GM21619 (cell line): ENCODE measurements at regions not wholly inside any gene's neighbourhood (a gene's known extent, or its start where the extent isn't known, plus 50 kb on each side); places are given as distances from the start of the nearest gene placed in this dataset.

Experiments
- ATAC-seq: cut with Tn5 transposase; IDR thresholded peaks from one replicate; pipeline ENCODE4 v1.9.1; 2021; ENCODE audit not compliant: unreplicated experiment

DNA sequence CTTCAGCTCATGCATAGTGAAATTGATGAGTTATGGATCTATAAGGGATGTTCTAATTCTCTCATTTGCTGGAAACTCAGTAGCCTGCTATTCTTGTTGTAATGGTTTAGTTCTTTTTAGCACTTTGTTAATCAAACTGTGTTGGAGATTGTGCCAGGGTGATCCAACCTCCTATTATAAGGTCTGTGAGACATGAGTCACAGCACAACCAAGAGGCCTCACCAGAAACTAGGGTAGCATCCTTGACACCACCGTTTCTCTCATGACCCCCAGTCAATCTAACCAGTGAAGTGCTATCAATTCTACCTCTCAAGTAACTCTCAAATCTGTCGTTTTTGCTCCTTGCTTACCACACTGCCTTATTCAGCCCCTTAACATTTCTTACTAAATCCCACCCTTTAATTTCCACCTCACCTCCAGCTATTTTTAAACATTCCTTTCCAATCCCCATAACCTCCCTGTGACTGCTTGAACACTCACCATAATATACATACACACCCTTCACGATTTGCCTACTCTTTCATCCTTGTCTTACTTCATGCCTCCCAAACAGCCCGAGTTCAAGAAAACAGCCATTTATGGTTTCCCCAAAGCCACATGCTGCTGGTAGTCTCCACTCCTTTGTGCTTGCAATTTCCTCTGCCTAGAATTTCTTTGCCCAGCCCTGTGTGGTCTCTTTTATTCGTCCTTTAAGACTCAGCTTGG is 53.9 kb upstream of the NUDT4 start:
- ATAC-seq, result no peak

DNA sequence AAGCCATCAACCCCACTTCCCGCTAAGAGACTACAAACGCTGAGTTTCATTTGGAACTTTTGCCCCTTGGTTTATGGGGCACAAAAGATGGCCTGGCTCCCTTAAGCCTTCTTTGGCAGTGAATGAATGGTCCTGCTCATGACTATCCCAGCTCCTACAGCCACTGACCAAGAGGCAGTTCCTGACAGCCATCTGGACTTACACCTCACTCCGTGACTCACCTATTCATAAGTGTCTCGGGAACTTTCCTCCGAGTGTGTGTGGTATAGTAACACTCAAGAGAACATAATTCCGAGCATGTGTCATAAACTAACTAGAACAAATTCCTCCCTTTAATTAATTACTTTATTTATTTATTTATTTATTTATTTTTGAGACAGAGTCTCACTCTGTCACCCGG is 51.9 kb upstream of the NUDT4 start:
- no peak for ATAC-seq
